GM23338 (cell line): ENCODE measurements at regions not wholly inside any gene's neighbourhood (a gene's known extent, or its start where the extent isn't known, plus 50 kb on each side); places are given as distances from the start of the nearest gene placed in this dataset.
A peak's percentile ranks its signal among the peaks of the same experiment; 100 is the strongest.

Experiments used
- ATAC-seq: fragments of 200-7000 bp; cut with Tn5 transposase; 3 replicates; pipeline ENCODE4 v1.9.1; 2020
- DNase-seq: peaks from one replicate; pipeline ENCODE4 v3.0.0-alpha.2; 2015; ENCODE audit warnings: low spot score
- H2AFZ ChIP-seq: fragments of 200-600 bp; sonication (generic); 2 replicates; pipeline ENCODE4 v1.8.0; 2016; ENCODE audit warnings: antibody characterized with exemption, mild to moderate bottlenecking, moderate library complexity
- H3F3A ChIP-seq: fragments of 200-600 bp; sonication (generic); replicated peaks from 2 replicates; pipeline ENCODE4 v1.8.0; 2017; ENCODE audit warnings: antibody characterized with exemption, mixed run types, low read depth
- H3K27ac ChIP-seq: fragments of 200-600 bp; sonication (generic); 2 replicates; pipeline ENCODE4 v1.6.1; 2016; ENCODE audit warnings: low read depth
- H3K27me3 ChIP-seq: fragments of 200-600 bp; sonication (generic); 2 replicates; pipeline ENCODE4 v1.8.0; 2016; ENCODE audit warnings: mild to moderate bottlenecking, mixed run types, moderate library complexity; ENCODE audit not compliant: insufficient read depth
- H3K36me3 ChIP-seq: fragments of 200-600 bp; sonication (generic); 2 replicates; pipeline ENCODE4 v1.8.0; 2016; ENCODE audit warnings: mild to moderate bottlenecking; ENCODE audit not compliant: insufficient read depth
- H3K4me1 ChIP-seq: fragments of 200-600 bp; sonication (generic); 2 replicates; pipeline ENCODE4 v1.8.0; 2016; ENCODE audit warnings: mild to moderate bottlenecking, moderate library complexity; ENCODE audit not compliant: insufficient read depth
- H3K4me2 ChIP-seq: fragments of 200-600 bp; sonication (generic); 2 replicates; pipeline ENCODE4 v1.7.1; 2017; ENCODE audit warnings: mixed run types
- H3K4me3 ChIP-seq: fragments of 200-600 bp; sonication (generic); 2 replicates; pipeline ENCODE4 v1.6.1; 2016; ENCODE audit warnings: mixed run types
- H3K79me2 ChIP-seq: fragments of 200-600 bp; sonication (generic); replicated peaks from 2 replicates; pipeline ENCODE4 v1.8.0; 2017; ENCODE audit warnings: mild to moderate bottlenecking; ENCODE audit not compliant: insufficient read depth
- H3K9me2 ChIP-seq: fragments of 200-600 bp; sonication (generic); 2 replicates; pipeline ENCODE4 v1.8.0; 2017; ENCODE audit not compliant: insufficient read depth
- H4K20me1 ChIP-seq: fragments of 200-600 bp; sonication (generic); replicated peaks from 2 replicates; pipeline ENCODE4 v1.8.0; 2017; ENCODE audit warnings: mild to moderate bottlenecking; ENCODE audit not compliant: insufficient read depth
- H3K27ac Mint-ChIP-seq: 2 replicates; pipeline ENCODE4 v1.8.0; 2020; ENCODE audit warnings: inconsistent platforms, mild to moderate bottlenecking, moderate library complexity, mixed read lengths
- H3K27me3 Mint-ChIP-seq: 3 replicates; pipeline ENCODE4 v1.8.0; 2022; ENCODE audit warnings: low read depth, mild to moderate bottlenecking, moderate library complexity, mixed read lengths, inconsistent platforms; ENCODE audit not compliant: insufficient read depth, poor library complexity
- H3K36me3 Mint-ChIP-seq: 3 replicates; pipeline ENCODE4 v1.8.0; 2021; ENCODE audit warnings: low read depth, mild to moderate bottlenecking, inconsistent platforms, moderate library complexity, mixed read lengths
- H3K4me1 Mint-ChIP-seq: 3 replicates; pipeline ENCODE4 v1.8.0; 2020; ENCODE audit warnings: mild to moderate bottlenecking, inconsistent platforms, mixed read lengths
- H3K4me3 Mint-ChIP-seq: 3 replicates; pipeline ENCODE4 v1.8.0; 2021; ENCODE audit warnings: moderate library complexity, mild to moderate bottlenecking, inconsistent platforms, mixed read lengths
- H3K9me3 Mint-ChIP-seq: 3 replicates; pipeline ENCODE4 v1.8.0; 2020; ENCODE audit warnings: moderate library complexity, mild to moderate bottlenecking, inconsistent platforms, mixed read lengths
- CREB1 ChIP-seq: fragments of 250-450 bp; sonication (Bioruptor Pico); IDR thresholded peaks from 2 replicates; pipeline ENCODE4 v1.5.0; 2020; ENCODE audit warnings: low read depth, mild to moderate bottlenecking, moderate library complexity
- ETS1 ChIP-seq: IDR thresholded peaks from 2 replicates; pipeline ENCODE4 v1.6.1; 2016; ENCODE audit warnings: antibody characterized with exemption
- EZH2phosphoT487 ChIP-seq: fragments of 200-600 bp; sonication (generic); IDR thresholded peaks from one replicate; pipeline ENCODE4 v1.8.1; 2018; ENCODE audit warnings: antibody characterized with exemption; ENCODE audit not compliant: unreplicated experiment
- JUNB ChIP-seq: IDR thresholded peaks from one replicate; pipeline ENCODE4 v1.6.1; 2016; ENCODE audit warnings: antibody characterized with exemption; ENCODE audit not compliant: unreplicated experiment
- NANOG ChIP-seq: IDR thresholded peaks from 2 replicates; pipeline ENCODE4 v1.6.1; 2016; ENCODE audit warnings: antibody characterized with exemption, borderline replicate concordance
- REST ChIP-seq: IDR thresholded peaks from one replicate; pipeline ENCODE4 v1.6.1; 2018; ENCODE audit warnings: antibody characterized with exemption; ENCODE audit not compliant: unreplicated experiment
- ZNF331 ChIP-seq: fragments of 250-450 bp; sonication (Bioruptor Pico); IDR thresholded peaks from 2 replicates; pipeline ENCODE4 v1.5.0; 2020; ENCODE audit warnings: low read depth, mild to moderate bottlenecking, moderate library complexity
- ZNF462 ChIP-seq: fragments of 250-450 bp; sonication (Bioruptor Pico); IDR thresholded peaks from 2 replicates; pipeline ENCODE4 v1.5.0; 2020; ENCODE audit warnings: mild to moderate bottlenecking, moderate library complexity

GRCh38 chr12:115588131-115588530, 689.4 kb downstream of the MED13L start:
- H3K4me3 Mint-ChIP-seq: no peak overlapping the region
- H3K27me3 ChIP-seq: no peaks in the 10 kb centered on the region
- no peak overlapping the region for H3K27ac Mint-ChIP-seq
- H3K4me3 ChIP-seq: no peak overlapping the region
- TF ChIP-seq ZNF462 (CRISPR knock-in tag): no peak
- no peak for TF ChIP-seq ZNF331 (CRISPR knock-in tag)
- TF ChIP-seq EZH2phosphoT487: no peak
- no peak for TF ChIP-seq JUNB
- no peaks in the 10 kb centered on the region for H3K4me1 Mint-ChIP-seq
- no peak overlapping the region for H2AFZ ChIP-seq
- no peaks in the 10 kb centered on the region for H4K20me1 ChIP-seq
- no peaks in the 10 kb centered on the region for H3K4me1 ChIP-seq
- H3K36me3 Mint-ChIP-seq: no peaks in the 10 kb centered on the region; the same call in 2 of the 3 replicates
- H3K27ac ChIP-seq: no peak overlapping the region
- H3K27me3 Mint-ChIP-seq: peaks cover 1% of the 10 kb centered on the region
- H3K79me2 ChIP-seq: no peaks in the 10 kb centered on the region
- DNase-seq (no peak), ATAC-seq (no peak)
- H3K36me3 ChIP-seq: no peaks in the 10 kb centered on the region
- no peaks in the 10 kb centered on the region for H3F3A ChIP-seq
- peaks cover 8% of the 10 kb centered on the region; the same call in 2 of the 3 replicates for H3K9me3 Mint-ChIP-seq
- H3K9me2 ChIP-seq: 0 out of 2 replicates have a peak, but pooled peaks cover 4% of the 10 kb centered on the region
- H3K4me2 ChIP-seq: no peak overlapping the region

- TF ChIP-seq REST (no peak), NANOG (no peak), CREB1 (CRISPR knock-in tag) (no peak), ETS1 (no peak)
- no peaks in the 10 kb centered on the region for H3K4me1 Mint-ChIP-seq
- Histone ChIP-seq H4K20me1 (no peaks in the 10 kb centered on the region), H3K9me2 (0 out of 2 replicates have a peak, but pooled peaks cover 4% of the 10 kb centered on the region), H3K27me3 (no peaks in the 10 kb centered on the region), H3K4me3 (no peak overlapping the region), H3K4me1 (no peaks in the 10 kb centered on the region), H3F3A (no peaks in the 10 kb centered on the region), H3K4me2 (no peak overlapping the region), H3K27ac (no peak overlapping the region), H3K36me3 (no peaks in the 10 kb centered on the region), H2AFZ (0 out of 2 replicates have a peak overlapping the region, but pooled peaks have one; percentile 38), H3K79me2 (no peaks in the 10 kb centered on the region)
- no peaks in the 10 kb centered on the region for H3K36me3 Mint-ChIP-seq
- ATAC-seq (no peak), DNase-seq (no peak)
- H3K4me3 Mint-ChIP-seq: no peak overlapping the region
- no peak overlapping the region for H3K27ac Mint-ChIP-seq
- H3K27me3 Mint-ChIP-seq: no peaks in the 10 kb centered on the region
- H3K9me3 Mint-ChIP-seq: no peaks in the 10 kb centered on the region
Observed at GRCh38 chr12:115584156-115584555, 693.3 kb downstream of the MED13L start.
